ENCODE measurements at regions not wholly inside any gene's neighbourhood (a gene's known extent, or its start where the extent isn't known, plus 50 kb on each side); places are given as distances from the start of the nearest gene placed in this dataset.

DNA sequence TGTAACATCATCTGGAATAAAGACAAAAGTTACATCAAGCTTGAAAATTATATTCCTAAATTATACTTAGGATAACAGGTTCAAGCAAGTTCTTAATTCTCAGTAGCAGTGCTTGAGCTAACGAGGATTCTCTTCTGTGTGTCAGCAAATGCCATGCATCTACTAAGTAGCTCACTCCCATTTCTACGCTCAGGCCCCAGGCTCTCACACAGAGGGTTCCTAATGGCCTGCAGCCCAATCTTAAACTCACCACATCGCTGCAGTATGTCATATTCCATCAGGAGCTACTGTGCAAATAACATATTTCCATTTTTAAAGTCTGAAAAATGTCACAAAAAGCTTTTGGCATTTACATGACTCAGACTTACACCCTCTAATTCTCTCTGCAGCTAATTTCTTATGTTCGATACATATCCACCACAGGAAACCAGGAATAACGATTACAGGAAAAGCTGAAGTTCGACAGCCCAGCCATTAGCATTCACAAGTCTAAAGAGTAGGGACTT lies 474.8 kb downstream of the EFNA5 start:
- H2AFZ ChIP-seq (ENCODE audit: low read length, unreplicated experiment), result no peak overlapping the region
- no peak overlapping the region for H3K4me3 ChIP-seq (ENCODE audit: low read depth, low read length)
- H3K27me3 ChIP-seq (ENCODE audit: insufficient read depth, low read length), result no peaks in the 10 kb centered on the region
- H3K4me1 ChIP-seq (ENCODE audit: control insufficient read depth, insufficient read depth, low read length, unreplicated experiment), result no peaks in the 10 kb centered on the region
- no peaks in the 10 kb centered on the region for H3K79me2 ChIP-seq (ENCODE audit: control insufficient read depth, insufficient read depth, low read length, unreplicated experiment)
- H3K27ac ChIP-seq (ENCODE audit: low read depth, low read length), result no peak overlapping the region
- H3K36me3 ChIP-seq (ENCODE audit: insufficient read depth, low read length), result no peaks in the 10 kb centered on the region

GRCh38 chr5:107184871-107185270 lies 485.9 kb downstream of the EFNA5 start:
- Histone ChIP-seq H3K27me3 (ENCODE audit: insufficient read depth, low read length) (no peaks in the 10 kb centered on the region), H3K79me2 (ENCODE audit: control insufficient read depth, insufficient read depth, low read length, unreplicated experiment) (no peaks in the 10 kb centered on the region), H3K4me1 (ENCODE audit: control insufficient read depth, insufficient read depth, low read length, unreplicated experiment) (no peaks in the 10 kb centered on the region), H2AFZ (ENCODE audit: low read length, unreplicated experiment) (no peak overlapping the region), H3K36me3 (ENCODE audit: insufficient read depth, low read length) (no peaks in the 10 kb centered on the region), H3K27ac (ENCODE audit: low read depth, low read length) (no peak overlapping the region), H3K4me3 (ENCODE audit: low read depth, low read length) (no peak overlapping the region)

- Histone ChIP-seq H3K27me3 (ENCODE audit: insufficient read depth, low read length) (no peaks in the 10 kb centered on the region), H2AFZ (ENCODE audit: low read length, unreplicated experiment) (no peak overlapping the region), H3K4me3 (ENCODE audit: low read depth, low read length) (no peak overlapping the region), H3K4me1 (ENCODE audit: control insufficient read depth, insufficient read depth, low read length, unreplicated experiment) (no peaks in the 10 kb centered on the region), H3K36me3 (ENCODE audit: insufficient read depth, low read length) (no peaks in the 10 kb centered on the region), H3K27ac (ENCODE audit: low read depth, low read length) (no peak overlapping the region), H3K79me2 (ENCODE audit: control insufficient read depth, insufficient read depth, low read length, unreplicated experiment) (no peaks in the 10 kb centered on the region)
Observed at GRCh38 chr5:107184066-107184465, 486.7 kb downstream of the EFNA5 start.

DNA sequence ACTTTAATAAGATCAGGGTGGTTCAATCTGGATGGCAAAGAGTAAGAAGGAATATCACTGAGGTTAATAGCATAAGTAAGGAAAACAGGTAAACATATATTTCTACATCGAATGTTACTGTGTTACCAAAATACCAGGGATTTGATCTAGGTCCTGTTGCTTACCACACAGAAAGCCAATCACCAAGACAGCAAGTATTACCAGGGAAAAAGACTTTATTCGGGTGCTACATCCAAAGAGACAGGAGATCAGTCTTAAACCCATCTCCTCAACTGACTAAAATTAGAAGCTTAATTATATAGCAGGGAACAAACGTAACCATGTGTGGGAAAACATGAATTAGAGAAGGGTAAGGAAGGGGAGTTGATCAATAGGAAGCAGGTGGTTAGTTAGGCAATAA lies 500.1 kb downstream of the EFNA5 start:
- H3K4me1 ChIP-seq (ENCODE audit: control insufficient read depth, insufficient read depth, low read length, unreplicated experiment), result no peaks in the 10 kb centered on the region
- no peak overlapping the region for H2AFZ ChIP-seq (ENCODE audit: low read length, unreplicated experiment)
- H3K79me2 ChIP-seq (ENCODE audit: control insufficient read depth, insufficient read depth, low read length, unreplicated experiment), result no peaks in the 10 kb centered on the region
- H3K27ac ChIP-seq (ENCODE audit: low read depth, low read length), result no peak overlapping the region
- H3K36me3 ChIP-seq (ENCODE audit: insufficient read depth, low read length), result no peaks in the 10 kb centered on the region
- no peaks in the 10 kb centered on the region for H3K27me3 ChIP-seq (ENCODE audit: insufficient read depth, low read length)
- no peak overlapping the region for H3K4me3 ChIP-seq (ENCODE audit: low read depth, low read length)

GRCh38 chr5:107169867-107170266 lies 500.9 kb downstream of the EFNA5 start:
- Histone ChIP-seq H3K4me1 (ENCODE audit: control insufficient read depth, insufficient read depth, low read length, unreplicated experiment) (no peaks in the 10 kb centered on the region), H3K4me3 (ENCODE audit: low read depth, low read length) (no peak overlapping the region), H3K36me3 (ENCODE audit: insufficient read depth, low read length) (no peaks in the 10 kb centered on the region), H3K27ac (ENCODE audit: low read depth, low read length) (no peak overlapping the region), H3K27me3 (ENCODE audit: insufficient read depth, low read length) (no peaks in the 10 kb centered on the region), H3K79me2 (ENCODE audit: control insufficient read depth, insufficient read depth, low read length, unreplicated experiment) (no peaks in the 10 kb centered on the region), H2AFZ (ENCODE audit: low read length, unreplicated experiment) (no peak overlapping the region)

DNA sequence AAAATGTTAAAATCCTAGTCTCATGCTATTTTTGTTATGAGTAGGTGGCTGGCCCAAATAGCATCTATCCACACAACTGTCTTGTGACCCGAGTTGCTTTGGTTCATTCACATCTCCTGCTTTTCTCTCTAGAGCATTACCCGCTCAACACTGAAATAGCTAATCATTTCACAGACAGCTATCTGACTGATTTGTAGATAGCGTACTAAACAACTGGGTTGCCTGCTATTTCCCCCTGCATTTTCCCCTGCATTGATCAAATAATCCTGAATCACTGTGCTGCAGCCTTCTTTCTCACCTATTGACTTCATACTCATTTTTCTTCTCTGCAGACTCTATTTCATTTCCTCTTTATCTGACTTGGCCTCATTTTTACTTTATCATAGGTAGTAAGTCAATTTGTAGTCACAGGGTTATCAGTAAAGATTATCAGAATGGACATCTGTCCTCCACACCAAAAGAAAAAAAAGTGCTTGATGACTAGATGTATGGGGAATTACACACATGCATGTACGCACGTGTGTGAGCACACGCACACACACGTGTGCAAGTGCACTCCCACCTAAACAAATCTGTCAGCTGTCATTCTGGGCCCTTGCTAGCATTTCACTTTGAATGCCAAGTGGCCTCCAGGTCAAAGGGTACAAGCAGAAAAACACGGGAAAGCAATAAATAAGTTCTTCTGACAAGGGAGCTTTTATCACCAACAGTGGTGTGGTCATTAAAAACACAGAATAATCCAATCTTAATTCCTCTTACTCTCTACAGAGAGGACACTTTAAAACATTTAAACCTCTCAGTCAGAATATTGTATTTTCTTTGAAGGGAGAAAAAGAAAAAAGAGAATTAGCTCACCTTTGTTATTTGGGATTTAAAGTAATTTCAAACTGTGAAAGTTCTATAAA lies 501.6 kb downstream of the EFNA5 start:
- H3K36me3 ChIP-seq (ENCODE audit: insufficient read depth, low read length), result no peaks in the 10 kb centered on the region

DNA sequence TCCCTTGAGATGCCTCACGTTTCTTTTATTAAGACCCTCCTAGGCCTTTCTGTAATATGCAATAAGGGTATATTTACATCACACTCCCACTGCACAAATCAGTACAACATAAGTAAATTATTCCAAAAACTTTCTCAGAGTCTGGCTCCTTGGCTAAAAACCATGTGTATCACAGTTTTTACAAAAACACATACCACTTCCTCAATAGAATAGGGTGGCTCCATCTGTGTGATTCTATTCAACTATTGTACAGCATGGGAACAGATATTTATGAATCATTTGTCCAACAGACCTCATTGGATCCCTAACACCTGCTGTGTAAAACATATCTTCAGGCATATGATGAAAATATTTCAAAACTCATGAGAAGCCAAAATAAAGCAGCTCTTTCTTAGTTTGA lies 502.7 kb downstream of the EFNA5 start:
- H3K79me2 ChIP-seq (ENCODE audit: control insufficient read depth, insufficient read depth, low read length, unreplicated experiment), result no peaks in the 10 kb centered on the region
- H3K27me3 ChIP-seq (ENCODE audit: insufficient read depth, low read length), result no peaks in the 10 kb centered on the region
- H3K36me3 ChIP-seq (ENCODE audit: insufficient read depth, low read length), result no peaks in the 10 kb centered on the region
- no peak overlapping the region for H2AFZ ChIP-seq (ENCODE audit: low read length, unreplicated experiment)
- no peaks in the 10 kb centered on the region for H3K4me1 ChIP-seq (ENCODE audit: control insufficient read depth, insufficient read depth, low read length, unreplicated experiment)
- no peak overlapping the region for H3K27ac ChIP-seq (ENCODE audit: low read depth, low read length)
- H3K4me3 ChIP-seq (ENCODE audit: low read depth, low read length), result no peak overlapping the region

More for the DNA sequence above, 501.6 kb downstream of the EFNA5 start:
- Histone ChIP-seq H3K4me3 (ENCODE audit: low read depth, low read length) (no peak overlapping the region), H3K27me3 (ENCODE audit: insufficient read depth, low read length) (no peaks in the 10 kb centered on the region), H3K4me1 (ENCODE audit: control insufficient read depth, insufficient read depth, low read length, unreplicated experiment) (no peaks in the 10 kb centered on the region), H2AFZ (ENCODE audit: low read length, unreplicated experiment) (no peak overlapping the region), H3K27ac (ENCODE audit: low read depth, low read length) (no peak overlapping the region), H3K79me2 (ENCODE audit: control insufficient read depth, insufficient read depth, low read length, unreplicated experiment) (no peaks in the 10 kb centered on the region)

GRCh38 chr5:107165296-107165695 lies 505.4 kb downstream of the EFNA5 start:
- H3K27ac ChIP-seq (ENCODE audit: low read depth, low read length), result no peak overlapping the region
- no peaks in the 10 kb centered on the region for H3K4me1 ChIP-seq (ENCODE audit: control insufficient read depth, insufficient read depth, low read length, unreplicated experiment)
- no peaks in the 10 kb centered on the region for H3K27me3 ChIP-seq (ENCODE audit: insufficient read depth, low read length)
- no peaks in the 10 kb centered on the region for H3K79me2 ChIP-seq (ENCODE audit: control insufficient read depth, insufficient read depth, low read length, unreplicated experiment)
- no peak overlapping the region for H2AFZ ChIP-seq (ENCODE audit: low read length, unreplicated experiment)
- no peaks in the 10 kb centered on the region for H3K36me3 ChIP-seq (ENCODE audit: insufficient read depth, low read length)
- H3K4me3 ChIP-seq (ENCODE audit: low read depth, low read length), result no peak overlapping the region

DNA sequence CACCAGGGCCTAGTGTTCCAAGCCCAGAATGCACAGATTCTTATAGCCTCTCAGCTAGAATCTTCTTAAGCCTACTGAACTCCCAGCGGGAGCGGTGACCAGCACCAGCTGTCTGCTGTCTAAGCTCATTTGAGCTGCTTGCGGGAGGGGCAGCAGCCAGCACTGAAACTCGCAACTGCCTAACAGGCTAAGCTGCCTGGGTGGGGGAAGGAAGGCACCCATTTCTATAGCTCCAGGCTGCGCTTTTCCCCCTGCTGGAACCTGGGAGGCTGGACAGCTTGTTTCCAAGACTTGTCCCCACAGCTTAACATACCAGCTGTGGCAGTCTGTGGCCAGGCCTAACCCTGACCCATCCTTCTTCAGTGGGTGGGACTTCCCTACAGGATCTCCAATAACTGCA lies 512.9 kb downstream of the EFNA5 start:
- no peak overlapping the region for H3K27ac ChIP-seq (ENCODE audit: low read depth, low read length)
- no peaks in the 10 kb centered on the region for H3K36me3 ChIP-seq (ENCODE audit: insufficient read depth, low read length)
- no peak overlapping the region for H3K4me3 ChIP-seq (ENCODE audit: low read depth, low read length)
- H3K79me2 ChIP-seq (ENCODE audit: control insufficient read depth, insufficient read depth, low read length, unreplicated experiment), result no peaks in the 10 kb centered on the region
- H3K4me1 ChIP-seq (ENCODE audit: control insufficient read depth, insufficient read depth, low read length, unreplicated experiment), result no peaks in the 10 kb centered on the region
- H2AFZ ChIP-seq (ENCODE audit: low read length, unreplicated experiment), result no peak overlapping the region
- no peaks in the 10 kb centered on the region for H3K27me3 ChIP-seq (ENCODE audit: insufficient read depth, low read length)

GRCh38 chr5:107155707-107156106 lies 515.0 kb downstream of the EFNA5 start:
- H2AFZ ChIP-seq (ENCODE audit: low read length, unreplicated experiment), result no peak overlapping the region
- no peaks in the 10 kb centered on the region for H3K4me1 ChIP-seq (ENCODE audit: control insufficient read depth, insufficient read depth, low read length, unreplicated experiment)
- no peaks in the 10 kb centered on the region for H3K36me3 ChIP-seq (ENCODE audit: insufficient read depth, low read length)
- no peak overlapping the region for H3K4me3 ChIP-seq (ENCODE audit: low read depth, low read length)
- no peaks in the 10 kb centered on the region for H3K79me2 ChIP-seq (ENCODE audit: control insufficient read depth, insufficient read depth, low read length, unreplicated experiment)
- no peaks in the 10 kb centered on the region for H3K27me3 ChIP-seq (ENCODE audit: insufficient read depth, low read length)
- H3K27ac ChIP-seq (ENCODE audit: low read depth, low read length), result no peak overlapping the region

DNA sequence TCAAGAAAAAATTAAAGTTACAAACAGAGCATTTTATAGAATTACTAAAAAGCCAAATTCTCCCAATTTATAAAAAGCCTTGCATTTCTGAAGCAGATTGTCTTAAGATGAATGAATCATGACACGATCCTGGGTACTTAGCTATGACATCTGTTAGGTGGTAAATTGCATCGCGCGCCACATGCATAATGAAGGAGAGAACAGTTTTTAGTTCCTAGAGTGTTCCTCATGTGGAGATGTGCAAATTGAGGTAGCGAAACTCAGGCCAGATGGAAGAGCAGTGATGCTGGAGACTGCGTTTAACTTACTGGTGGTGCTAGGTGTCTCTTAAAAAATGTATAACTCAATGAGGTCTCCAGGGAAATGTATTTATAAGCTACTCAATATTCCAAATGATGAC lies 516.1 kb downstream of the EFNA5 start:
- no peaks in the 10 kb centered on the region for H3K4me1 ChIP-seq (ENCODE audit: control insufficient read depth, insufficient read depth, low read length, unreplicated experiment)
- H3K36me3 ChIP-seq (ENCODE audit: insufficient read depth, low read length), result no peaks in the 10 kb centered on the region
- no peak overlapping the region for H2AFZ ChIP-seq (ENCODE audit: low read length, unreplicated experiment)

More for the DNA sequence above, 516.1 kb downstream of the EFNA5 start:
- no peaks in the 10 kb centered on the region for H3K79me2 ChIP-seq (ENCODE audit: control insufficient read depth, insufficient read depth, low read length, unreplicated experiment)
- no peak overlapping the region for H3K27ac ChIP-seq (ENCODE audit: low read depth, low read length)
- no peak overlapping the region for H3K4me3 ChIP-seq (ENCODE audit: low read depth, low read length)
- no peaks in the 10 kb centered on the region for H3K27me3 ChIP-seq (ENCODE audit: insufficient read depth, low read length)

All from ACC112 (cell line).